ENCODE measurements at regions not wholly inside any gene's neighbourhood (a gene's known extent, or its start where the extent isn't known, plus 50 kb on each side); places are given as distances from the start of the nearest gene placed in this dataset.

GRCh38 chr10:10311966-10312365 is 705.7 kb upstream of the CELF2 start:
- Histone ChIP-seq H4K8ac (ENCODE audit: low read depth in 2 of 2, low read length in 2 of 2) (no peak overlapping the region), H3K56ac (ENCODE audit: extremely low read depth, insufficient read depth, low read length) (no peak overlapping the region), H2BK15ac (ENCODE audit: low read depth, low read length) (no peak overlapping the region), H3K27me3 (ENCODE audit: control insufficient read depth, insufficient read depth, low read length) (no peaks in the 10 kb centered on the region), H3K4me3 (ENCODE audit: insufficient read depth, low read depth, low read length) (no peak overlapping the region), H3K18ac (ENCODE audit: low read depth, low read length) (no peak overlapping the region), H3K79me1 (ENCODE audit: low read depth in 1 of 2, low read length in 2 of 2) (no peaks in the 10 kb centered on the region), H4K20me1 (ENCODE audit: insufficient read depth, low read length) (no peaks in the 10 kb centered on the region), H2BK120ac (ENCODE audit: low read depth, low read length) (no peak overlapping the region; the same call in 1 of the 2 replicates), H2AK5ac (ENCODE audit: low read depth, low read length) (no peak overlapping the region), H4K5ac (ENCODE audit: low read depth, low read length) (no peak overlapping the region), H3K4me2 (ENCODE audit: low read depth, low read length) (no peak overlapping the region), H2AFZ (replicated peaks; ENCODE audit: low read length, poor library complexity) (no peak overlapping the region), H3K23ac (ENCODE audit: low read depth, low read length) (no peak overlapping the region), H2BK5ac (ENCODE audit: low read depth, low read length, poor library complexity, severe bottlenecking) (no peak overlapping the region), H2AK9ac (replicated peaks; ENCODE audit: low read depth, low read length, poor library complexity) (no peak overlapping the region), H3K4me1 (ENCODE audit: control insufficient read depth, insufficient read depth, low read length) (no peaks in the 10 kb centered on the region), H3K14ac (replicated peaks; ENCODE audit: low read depth, low read length) (no peak overlapping the region), H2BK20ac (ENCODE audit: low read depth, low read length) (no peak overlapping the region), H3K36me3 (ENCODE audit: control insufficient read depth, insufficient read depth, low read length) (no peaks in the 10 kb centered on the region), H3K9ac (ENCODE audit: low read depth, low read length) (no peak overlapping the region), H4K91ac (ENCODE audit: insufficient read depth, low read depth, low read length) (no peak overlapping the region), H3K9me3 (ENCODE audit: control insufficient read depth, insufficient read depth, low read length) (no peaks in the 10 kb centered on the region), H3K4ac (ENCODE audit: low read depth, low read length) (no peak overlapping the region), H3K9me1 (ENCODE audit: insufficient read depth, low read length) (no peaks in the 10 kb centered on the region), H3K27ac (ENCODE audit: insufficient read depth, low read length) (no peak overlapping the region)
- intact Hi-C loops (cut with micrococcal nuclease) (no loop called here), in situ Hi-C loops (cut with MboI; ENCODE audit: low sequenced_read_pairs) (no loop called here), dilution Hi-C loops (cut with HindIII; ENCODE audit: low sequenced_read_pairs, unreplicated experiment) (no loop called here)
- ChIA-PET POLR2A (ENCODE audit: unreplicated experiment) (no interaction called here), CTCF (interaction anchor here (0.7 kb wide), 2 partner anchors 8 to 377 kb away, joined by 4 to 11 read pairs; no protein-coding TSS in a partner anchor)
- no TSS peak for BruUV-seq (replicated peaks)
- ATAC-seq (ENCODE audit: low read depth) (no peak), DNase-seq (no peak)
- TF ChIP-seq CEBPB (IDR thresholded peaks at IDR 0.05; ENCODE audit: low read depth, low read length) (0 out of 2 replicates have a peak, but pooled peaks have one; percentile 13), CTCF (conservative IDR thresholded peaks at IDR 0.05; ENCODE audit: low read depth, low read length) (no peak)
- no CpG with 5 or more reads among the region's 2 CpGs for WGBS, 2 experiments (ENCODE audit: extremely low coverage in 2 of 2, insufficient read length in 1 of 2)

All from IMR-90 (cell line).